ENCODE measurements at regions not wholly inside any gene's neighbourhood (a gene's known extent, or its start where the extent isn't known, plus 50 kb on each side); places are given as distances from the start of the nearest gene placed in this dataset.

GRCh38 chrX:98067611-98068010, 1183.9 kb downstream of the RPA4 start:
- TF ChIP-seq CTCF (IDR thresholded peaks at IDR 0.05; ENCODE audit: insufficient read depth, low read depth, low read length) = no peak
- ChIA-PET POLR2A (no interaction called here), CTCF (no interaction called here)
- no peak for DNase-seq (ENCODE audit: low read depth)
- Histone ChIP-seq H3K36me3 (ENCODE audit: control insufficient read depth, insufficient read depth, low read length) (no peaks in the 10 kb centered on the region), H3K27me3 (ENCODE audit: control insufficient read depth, insufficient read depth, low read length) (no peaks in the 10 kb centered on the region), H3K4me3 (ENCODE audit: low read depth, low read length) (no peak overlapping the region)

- no peak for DNase-seq (ENCODE audit: low read depth)
- ChIA-PET POLR2A (no interaction called here), CTCF (no interaction called here)
- Histone ChIP-seq H3K36me3 (ENCODE audit: control insufficient read depth, insufficient read depth, low read length) (no peaks in the 10 kb centered on the region), H3K4me3 (ENCODE audit: low read depth, low read length) (no peak overlapping the region), H3K27me3 (ENCODE audit: control insufficient read depth, insufficient read depth, low read length) (no peaks in the 10 kb centered on the region)
- no peak for TF ChIP-seq CTCF (IDR thresholded peaks at IDR 0.05; ENCODE audit: insufficient read depth, low read depth, low read length)
Measured at GRCh38 chrX:98068024-98068580, 1184.4 kb downstream of the RPA4 start.

- POLR2A ChIA-PET = no interaction called here
- Histone ChIP-seq H3K4me3 (ENCODE audit: low read depth, low read length) (no peak overlapping the region), H3K27me3 (ENCODE audit: control insufficient read depth, insufficient read depth, low read length) (no peaks in the 10 kb centered on the region), H3K36me3 (ENCODE audit: control insufficient read depth, insufficient read depth, low read length) (no peaks in the 10 kb centered on the region)
- DNase-seq (ENCODE audit: low read depth) = no peak
- TF ChIP-seq CTCF (IDR thresholded peaks at IDR 0.05; ENCODE audit: insufficient read depth, low read depth, low read length) = no peak
- CTCF ChIA-PET = no interaction called here
Measured at GRCh38 chrX:98071331-98071730, 1187.6 kb downstream of the RPA4 start.

GRCh38 chrX:98077440-98077839, 1193.7 kb downstream of the RPA4 start:
- CTCF ChIA-PET = no interaction called here
- Histone ChIP-seq H3K4me3 (ENCODE audit: low read depth, low read length) (no peak overlapping the region), H3K27me3 (ENCODE audit: control insufficient read depth, insufficient read depth, low read length) (no peaks in the 10 kb centered on the region), H3K36me3 (ENCODE audit: control insufficient read depth, insufficient read depth, low read length) (no peaks in the 10 kb centered on the region)
- DNase-seq (ENCODE audit: low read depth) = no peak
- POLR2A ChIA-PET = no interaction called here
- TF ChIP-seq CTCF (IDR thresholded peaks at IDR 0.05; ENCODE audit: insufficient read depth, low read depth, low read length) = no peak

- Histone ChIP-seq H3K36me3 (ENCODE audit: control insufficient read depth, insufficient read depth, low read length) (no peaks in the 10 kb centered on the region), H3K4me3 (ENCODE audit: low read depth, low read length) (no peak overlapping the region), H3K27me3 (ENCODE audit: control insufficient read depth, insufficient read depth, low read length) (no peaks in the 10 kb centered on the region)
- DNase-seq (ENCODE audit: low read depth) = no peak
- POLR2A ChIA-PET = no interaction called here
- TF ChIP-seq CTCF (IDR thresholded peaks at IDR 0.05; ENCODE audit: insufficient read depth, low read depth, low read length) = no peak
- CTCF ChIA-PET = no interaction called here
Measured at GRCh38 chrX:98111684-98112083, 1228.0 kb downstream of the RPA4 start.
